Skeletal muscle tissue (tissue), 3 donors: ENCODE measurements at regions not wholly inside any gene's neighbourhood (a gene's known extent, or its start where the extent isn't known, plus 50 kb on each side); places are given as distances from the start of the nearest gene placed in this dataset.

Experiments
- H3K27ac ChIP-seq: one replicate; pipeline ENCODE4 v1.7.0; 2013; ENCODE audit warnings: mild to moderate bottlenecking, low read depth, low read length, inconsistent platforms
- H3K27me3 ChIP-seq, 3 donors: one replicate each; pipeline ENCODE4 v1.7.0; 2013; ENCODE audit warnings: low read length in 3 of 3; ENCODE audit not compliant: control insufficient read depth in 3 of 3, insufficient read depth in 3 of 3
- H3K36me3 ChIP-seq, 3 donors: one replicate each; pipeline ENCODE4 v1.7.0; 2013; ENCODE audit warnings: low read length in 3 of 3; ENCODE audit not compliant: control insufficient read depth in 3 of 3, insufficient read depth in 3 of 3
- H3K4me1 ChIP-seq, 3 donors: one replicate each; pipeline ENCODE4 v1.7.0; 2013; ENCODE audit warnings: low read length in 3 of 3, mild to moderate bottlenecking in 3 of 3; ENCODE audit not compliant: control insufficient read depth in 3 of 3, insufficient read depth in 3 of 3
- H3K4me3 ChIP-seq, 3 donors: one replicate each; pipeline ENCODE4 v1.7.0; 2013; ENCODE audit warnings: low read length in 3 of 3
- H3K9ac ChIP-seq, 3 donors: one replicate each; pipeline ENCODE4 v1.7.0; 2013; ENCODE audit warnings: low read length in 3 of 3, mild to moderate bottlenecking in 3 of 3, moderate library complexity in 2 of 3, low read depth in 1 of 3
- H3K9me3 ChIP-seq, 3 donors: one replicate each; pipeline ENCODE4 v1.7.0; 2013; ENCODE audit warnings: low read length in 3 of 3; ENCODE audit not compliant: control insufficient read depth in 3 of 3
- donor health status: Osteomylitis.

GRCh38 chr4:14035076-14035475 is 407.6 kb upstream of the BOD1L1 start:
- no peaks in the 10 kb centered on the region for H3K9me3 ChIP-seq
- no peaks in the 10 kb centered on the region for H3K4me1 ChIP-seq
- H3K9ac ChIP-seq, result no peak overlapping the region
- no peaks in the 10 kb centered on the region for H3K36me3 ChIP-seq
- H3K4me3 ChIP-seq, result no peak overlapping the region
- H3K27me3 ChIP-seq, result no peaks in the 10 kb centered on the region
- H3K27ac ChIP-seq, result no peak overlapping the region

GRCh38 chr4:14043203-14043602 is 415.7 kb upstream of the BOD1L1 start:
- Histone ChIP-seq H3K36me3 (no peaks in the 10 kb centered on the region), H3K27ac (no peak overlapping the region), H3K9ac (no peak overlapping the region), H3K27me3 (no peaks in the 10 kb centered on the region), H3K4me1 (no peaks in the 10 kb centered on the region), H3K9me3 (no peaks in the 10 kb centered on the region), H3K4me3 (no peak overlapping the region)

- Histone ChIP-seq H3K4me3 (no peak overlapping the region), H3K4me1 (no peaks in the 10 kb centered on the region), H3K27ac (no peak overlapping the region), H3K9me3 (no peaks in the 10 kb centered on the region), H3K9ac (no peak overlapping the region), H3K27me3 (no peaks in the 10 kb centered on the region), H3K36me3 (no peaks in the 10 kb centered on the region)
Observed at GRCh38 chr4:14046642-14047041, 419.1 kb upstream of the BOD1L1 start.

- no peaks in the 10 kb centered on the region for H3K36me3 ChIP-seq
- no peak overlapping the region for H3K4me3 ChIP-seq
- H3K9ac ChIP-seq, result no peak overlapping the region
- H3K9me3 ChIP-seq, result no peaks in the 10 kb centered on the region
- H3K27me3 ChIP-seq, result no peaks in the 10 kb centered on the region
- H3K4me1 ChIP-seq, result no peaks in the 10 kb centered on the region
- H3K27ac ChIP-seq, result no peak overlapping the region
Observed at GRCh38 chr4:14047840-14048239, 420.3 kb upstream of the BOD1L1 start.

GRCh38 chr4:14049946-14050345 is 422.4 kb upstream of the BOD1L1 start:
- no peaks in the 10 kb centered on the region for H3K9me3 ChIP-seq
- H3K27me3 ChIP-seq, result no peaks in the 10 kb centered on the region
- no peak overlapping the region for H3K9ac ChIP-seq
- no peak overlapping the region for H3K4me3 ChIP-seq
- no peak overlapping the region for H3K27ac ChIP-seq
- no peaks in the 10 kb centered on the region for H3K4me1 ChIP-seq
- no peaks in the 10 kb centered on the region for H3K36me3 ChIP-seq

GRCh38 chr4:14053291-14053690 is 425.8 kb upstream of the BOD1L1 start:
- Histone ChIP-seq H3K27ac (no peak overlapping the region), H3K9ac (no peak overlapping the region), H3K36me3 (no peaks in the 10 kb centered on the region), H3K9me3 (no peaks in the 10 kb centered on the region), H3K4me1 (no peaks in the 10 kb centered on the region), H3K4me3 (no peak overlapping the region), H3K27me3 (no peaks in the 10 kb centered on the region)

GRCh38 chr4:14054391-14054790 is 426.9 kb upstream of the BOD1L1 start:
- no peaks in the 10 kb centered on the region for H3K36me3 ChIP-seq
- no peaks in the 10 kb centered on the region for H3K9me3 ChIP-seq
- no peak overlapping the region for H3K4me3 ChIP-seq
- no peak overlapping the region for H3K9ac ChIP-seq
- H3K27me3 ChIP-seq, result no peaks in the 10 kb centered on the region
- no peak overlapping the region for H3K27ac ChIP-seq
- no peaks in the 10 kb centered on the region for H3K4me1 ChIP-seq

- Histone ChIP-seq H3K9ac (no peak overlapping the region), H3K27me3 (no peaks in the 10 kb centered on the region), H3K36me3 (no peaks in the 10 kb centered on the region), H3K4me3 (no peak overlapping the region), H3K9me3 (no peaks in the 10 kb centered on the region), H3K4me1 (no peaks in the 10 kb centered on the region), H3K27ac (no peak overlapping the region)
Observed at GRCh38 chr4:14059006-14059405, 431.5 kb upstream of the BOD1L1 start.

- H3K27me3 ChIP-seq, result no peaks in the 10 kb centered on the region
- no peak overlapping the region for H3K4me3 ChIP-seq
- no peaks in the 10 kb centered on the region for H3K9me3 ChIP-seq
- H3K36me3 ChIP-seq, result no peaks in the 10 kb centered on the region
- H3K27ac ChIP-seq, result no peak overlapping the region
- H3K4me1 ChIP-seq, result no peaks in the 10 kb centered on the region
- no peak overlapping the region for H3K9ac ChIP-seq
Observed at GRCh38 chr4:14064984-14065383, 437.5 kb upstream of the BOD1L1 start.

- H3K4me3 ChIP-seq, result no peak overlapping the region
- no peaks in the 10 kb centered on the region for H3K9me3 ChIP-seq
- no peak overlapping the region for H3K27ac ChIP-seq
- no peaks in the 10 kb centered on the region for H3K4me1 ChIP-seq
- H3K27me3 ChIP-seq, result no peaks in the 10 kb centered on the region
- H3K9ac ChIP-seq, result no peak overlapping the region
- no peaks in the 10 kb centered on the region for H3K36me3 ChIP-seq
Observed at GRCh38 chr4:14065406-14065805, 437.9 kb upstream of the BOD1L1 start.

- no peaks in the 10 kb centered on the region for H3K27me3 ChIP-seq
- no peak overlapping the region for H3K4me3 ChIP-seq
- no peaks in the 10 kb centered on the region for H3K36me3 ChIP-seq
- H3K4me1 ChIP-seq, result no peaks in the 10 kb centered on the region
- no peak overlapping the region for H3K9ac ChIP-seq
- peaks cover 0 to 4% (median 0%) of the 10 kb centered on the region in 3 donors for H3K9me3 ChIP-seq
- H3K27ac ChIP-seq, result no peak overlapping the region
Observed at GRCh38 chr4:14066979-14067378, 439.5 kb upstream of the BOD1L1 start.
